Gastroesophageal sphincter (tissue), 4 donors: ENCODE measurements at regions not wholly inside any gene's neighbourhood (a gene's known extent, or its start where the extent isn't known, plus 50 kb on each side); places are given as distances from the start of the nearest gene placed in this dataset.

Experiments used
- ATAC-seq: fragments of 150-250 bp; one replicate; pipeline ENCODE4 v1.9.1; 2016; ENCODE audit warnings: mild to moderate bottlenecking, moderate library complexity
- H3K27ac ChIP-seq, 4 donors: fragments of 200-600 bp; sonication (generic) in 3 of 4; 1 replicate in 3 of 4; 2 replicates in 1 of 4; pipeline ENCODE4 v1.5.1; 2016 to 2019
- H3K27me3 ChIP-seq: fragments of 200-600 bp; sonication (generic); one replicate; pipeline ENCODE4 v1.5.1; 2019
- H3K36me3 ChIP-seq, 2 donors: fragments of 200-600 bp; sonication (generic); one replicate each; pipeline ENCODE4 v1.5.1; 2019; ENCODE audit warnings: control low read depth in 1 of 2
- H3K4me1 ChIP-seq, 3 donors: fragments of 200-600 bp; sonication (generic); 1 replicate in 2 of 3; 2 replicates in 1 of 3; pipeline ENCODE4 v1.5.1; 2016 to 2019; ENCODE audit warnings: control low read depth in 2 of 3
- H3K4me3 ChIP-seq, 2 donors: fragments of 200-600 bp; sonication (generic); one replicate each; pipeline ENCODE4 v1.5.1; 2019; ENCODE audit warnings: mild to moderate bottlenecking in 1 of 2, moderate library complexity in 1 of 2
- H3K9me3 ChIP-seq, 3 donors: fragments of 200-600 bp; sonication (generic); one replicate each; pipeline ENCODE4 v1.5.1; 2017 to 2019; ENCODE audit warnings: control low read depth in 2 of 3
- EP300 ChIP-seq: sonication (generic); formaldehyde crosslinking; IDR thresholded peaks from one replicate; pipeline ENCODE4 v1.6.1; 2017; ENCODE audit warnings: antibody characterized with exemption, mild to moderate bottlenecking
- POLR2A ChIP-seq, 2 donors: fragments of 450-650 bp; IDR thresholded peaks; one replicate each; pipeline ENCODE4 v1.6.1; 2017; ENCODE audit warnings: antibody characterized with exemption in 2 of 2, mild to moderate bottlenecking in 2 of 2, moderate library complexity in 1 of 2
- POLR2AphosphoS5 ChIP-seq: sonication (generic); formaldehyde crosslinking; IDR thresholded peaks from one replicate; pipeline ENCODE4 v1.6.1; 2017; ENCODE audit warnings: antibody characterized with exemption
- WGBS, 2 donors: methylation state at CpG; one replicate each; pipeline ENCODE4 v1.1.5; 2018; ENCODE audit warnings: low coverage in 1 of 2; 5-methylcytosine and 5-hydroxymethylcytosine counted together
- TF ChIP-seq, protein P1 (sequence below), 4 experiments: fragments of 200-600 bp in 2 of 4; fragments of 450-650 bp in 2 of 4; sonication (generic) in 1 of 4; IDR thresholded peaks; one replicate each; pipeline ENCODE4 v1.5.1; 2017 to 2019; ENCODE audit warnings: antibody characterized with exemption in 4 of 4, mild to moderate bottlenecking in 2 of 4, moderate library complexity in 2 of 4

DNA sequence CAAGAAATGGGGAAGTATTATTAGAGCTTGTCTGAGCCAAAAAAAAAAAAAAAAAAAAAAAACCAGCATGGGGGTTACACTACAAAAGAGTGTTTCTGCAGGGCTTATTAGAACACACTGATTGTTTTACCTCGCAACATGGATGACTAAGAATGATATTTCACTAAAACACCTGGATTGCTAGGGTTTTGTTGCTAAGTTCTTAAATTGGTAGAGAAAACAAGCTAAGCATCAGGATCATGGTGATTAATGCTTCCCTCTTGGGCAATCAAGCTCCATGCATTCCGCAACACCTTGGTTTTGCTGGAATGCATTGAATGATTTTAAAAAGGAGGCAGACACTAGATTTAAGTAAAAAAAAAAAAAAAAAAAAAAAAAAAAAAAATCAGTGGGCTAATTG, 931.4 kb upstream of the CDH8 start:
- 86 to 87% methylated on average over 1 to 2 of the region's 2 CpGs for WGBS, 2 donors
- no peaks in the 10 kb centered on the region for H3K36me3 ChIP-seq
- H3K4me3 ChIP-seq = no peak overlapping the region
- TF ChIP-seq POLR2AphosphoS5 (no peak), POLR2A (IDR thresholded peaks at IDR 0.05) (no peak)
- H3K4me1 ChIP-seq = no peaks in the 10 kb centered on the region
- H3K27me3 ChIP-seq = no peaks in the 10 kb centered on the region
- no peaks in the 10 kb centered on the region for H3K9me3 ChIP-seq
- ATAC-seq = no peak
- no peak overlapping the region for H3K27ac ChIP-seq

DNA sequence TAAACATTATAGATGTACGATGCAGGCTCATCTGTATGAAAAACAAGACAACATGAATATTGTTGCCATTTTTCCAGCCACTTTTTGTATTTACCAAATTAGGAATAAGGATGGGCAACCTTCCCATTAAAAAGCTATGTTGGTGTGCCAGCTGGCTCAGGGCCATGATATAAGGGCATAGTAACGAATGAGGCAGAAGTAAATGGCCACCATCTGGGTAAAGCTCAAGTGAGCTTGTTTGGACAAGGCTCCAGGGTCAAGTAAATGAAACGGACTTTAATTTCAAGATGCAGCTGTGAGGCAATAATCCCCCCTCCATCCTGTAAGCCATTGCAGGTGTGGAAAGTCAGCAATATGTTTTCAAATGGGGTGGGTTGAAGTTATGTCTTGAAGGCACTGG, 930.9 kb upstream of the CDH8 start:
- H3K4me3 ChIP-seq = no peak overlapping the region
- WGBS, 2 donors = 25 to 30% methylated on average over 2 to 3 of the region's 3 CpGs
- no peaks in the 10 kb centered on the region for H3K27me3 ChIP-seq
- no peaks in the 10 kb centered on the region for H3K36me3 ChIP-seq
- H3K4me1 ChIP-seq = no peaks in the 10 kb centered on the region
- no peak overlapping the region for H3K27ac ChIP-seq
- TF ChIP-seq EP300 = no peak
- TF ChIP-seq, protein P1, sequence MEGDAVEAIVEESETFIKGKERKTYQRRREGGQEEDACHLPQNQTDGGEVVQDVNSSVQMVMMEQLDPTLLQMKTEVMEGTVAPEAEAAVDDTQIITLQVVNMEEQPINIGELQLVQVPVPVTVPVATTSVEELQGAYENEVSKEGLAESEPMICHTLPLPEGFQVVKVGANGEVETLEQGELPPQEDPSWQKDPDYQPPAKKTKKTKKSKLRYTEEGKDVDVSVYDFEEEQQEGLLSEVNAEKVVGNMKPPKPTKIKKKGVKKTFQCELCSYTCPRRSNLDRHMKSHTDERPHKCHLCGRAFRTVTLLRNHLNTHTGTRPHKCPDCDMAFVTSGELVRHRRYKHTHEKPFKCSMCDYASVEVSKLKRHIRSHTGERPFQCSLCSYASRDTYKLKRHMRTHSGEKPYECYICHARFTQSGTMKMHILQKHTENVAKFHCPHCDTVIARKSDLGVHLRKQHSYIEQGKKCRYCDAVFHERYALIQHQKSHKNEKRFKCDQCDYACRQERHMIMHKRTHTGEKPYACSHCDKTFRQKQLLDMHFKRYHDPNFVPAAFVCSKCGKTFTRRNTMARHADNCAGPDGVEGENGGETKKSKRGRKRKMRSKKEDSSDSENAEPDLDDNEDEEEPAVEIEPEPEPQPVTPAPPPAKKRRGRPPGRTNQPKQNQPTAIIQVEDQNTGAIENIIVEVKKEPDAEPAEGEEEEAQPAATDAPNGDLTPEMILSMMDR (IDR thresholded peaks at IDR 0.05) = no peak
- no peak for TF ChIP-seq POLR2A (IDR thresholded peaks at IDR 0.05)
- no peak for TF ChIP-seq POLR2AphosphoS5
- no peaks in the 10 kb centered on the region for H3K9me3 ChIP-seq
- ATAC-seq = no peak

DNA sequence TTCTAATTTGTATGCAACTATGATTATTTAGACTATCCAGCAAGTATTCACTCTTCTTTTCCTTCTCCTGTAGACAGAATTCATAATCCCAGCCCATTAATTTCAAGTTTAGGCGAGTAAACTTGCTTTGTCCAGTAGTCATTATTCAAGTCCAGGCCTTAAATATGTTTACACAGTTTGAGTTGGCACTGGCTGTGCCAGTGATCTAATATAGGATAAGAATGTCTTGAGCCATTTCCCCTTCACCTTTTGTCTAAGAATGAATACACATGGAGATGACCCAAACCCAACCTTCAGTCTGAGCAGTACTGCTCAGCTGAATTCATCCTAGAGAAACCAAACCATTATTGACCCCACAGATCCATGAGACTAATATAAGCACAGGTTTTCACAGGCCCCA, 930.4 kb upstream of the CDH8 start:
- 40 to 50% methylated on average over 1 of the region's 1 CpG for WGBS, 2 donors
- no peak for ATAC-seq

DNA sequence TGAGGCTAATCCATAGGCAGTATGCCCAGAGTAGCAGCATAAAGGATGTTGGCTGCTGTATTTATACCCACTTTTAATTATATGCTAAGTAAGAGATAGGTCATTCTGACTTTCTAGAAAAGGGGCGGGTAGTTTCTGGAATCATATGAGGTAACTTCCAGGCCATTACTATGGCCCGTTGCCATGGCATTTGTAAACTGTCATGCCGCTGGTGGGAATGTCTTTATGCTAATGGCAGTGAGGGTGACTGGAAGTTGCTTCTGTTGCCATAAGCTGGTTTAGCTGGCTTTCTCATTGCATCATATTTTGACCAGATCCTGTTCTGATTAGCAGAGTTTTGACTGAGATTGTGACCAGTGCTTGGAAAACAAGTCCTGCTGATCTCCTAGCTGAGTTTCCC, 929.6 kb upstream of the CDH8 start:
- ATAC-seq = no peak
- no peak overlapping the region for H3K27ac ChIP-seq
- H3K4me3 ChIP-seq = no peak overlapping the region
- H3K36me3 ChIP-seq = no peaks in the 10 kb centered on the region
- H3K9me3 ChIP-seq = no peaks in the 10 kb centered on the region
- H3K27me3 ChIP-seq = no peaks in the 10 kb centered on the region
- TF ChIP-seq POLR2AphosphoS5 = no peak
- TF ChIP-seq POLR2A (IDR thresholded peaks at IDR 0.05) = no peak
- no peak for TF ChIP-seq EP300
- TF ChIP-seq, protein P1 (IDR thresholded peaks at IDR 0.05) = no peak
- 67 to 100% methylated on average over 3 of the region's 3 CpGs for WGBS, 2 donors
- H3K4me1 ChIP-seq = no peaks in the 10 kb centered on the region

More for the DNA sequence above, 930.4 kb upstream of the CDH8 start:
- TF ChIP-seq POLR2A (IDR thresholded peaks at IDR 0.05) (no peak), POLR2AphosphoS5 (no peak), EP300 (no peak)
- TF ChIP-seq, protein P1 (IDR thresholded peaks at IDR 0.05) = no peak
- no peak overlapping the region for H3K27ac ChIP-seq
- H3K27me3 ChIP-seq = no peaks in the 10 kb centered on the region
- no peaks in the 10 kb centered on the region for H3K4me1 ChIP-seq
- H3K9me3 ChIP-seq = no peaks in the 10 kb centered on the region
- no peak overlapping the region for H3K4me3 ChIP-seq
- H3K36me3 ChIP-seq = no peaks in the 10 kb centered on the region

DNA sequence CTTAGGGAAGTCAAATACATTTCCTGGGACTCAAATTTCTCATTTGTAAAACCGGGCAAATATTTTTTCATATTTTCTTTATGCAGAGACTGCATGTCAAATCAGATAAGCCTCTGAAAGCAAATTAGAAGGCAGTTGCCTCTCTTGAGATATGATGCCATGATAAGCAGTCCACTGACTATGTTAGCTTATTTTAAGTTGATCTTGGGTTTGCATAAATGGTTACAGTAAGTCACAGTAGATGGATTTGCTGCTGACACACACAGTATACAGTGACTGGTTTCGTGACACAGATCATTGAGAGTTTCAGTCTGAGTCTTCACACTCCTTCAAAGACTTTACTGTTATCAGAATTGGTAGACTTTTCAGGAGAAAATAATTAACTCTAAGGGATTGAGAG, 927.6 kb upstream of the CDH8 start:
- no peak for TF ChIP-seq POLR2A (IDR thresholded peaks at IDR 0.05)
- TF ChIP-seq POLR2AphosphoS5 = no peak
- H3K4me3 ChIP-seq = no peak overlapping the region
- H3K27ac ChIP-seq = no peak overlapping the region
- WGBS, 2 donors = 65 to 66% methylated on average over 2 of the region's 2 CpGs
- H3K27me3 ChIP-seq = no peaks in the 10 kb centered on the region
- H3K36me3 ChIP-seq = no peaks in the 10 kb centered on the region
- no peaks in the 10 kb centered on the region for H3K9me3 ChIP-seq
- ATAC-seq = no peak
- no peaks in the 10 kb centered on the region for H3K4me1 ChIP-seq

DNA sequence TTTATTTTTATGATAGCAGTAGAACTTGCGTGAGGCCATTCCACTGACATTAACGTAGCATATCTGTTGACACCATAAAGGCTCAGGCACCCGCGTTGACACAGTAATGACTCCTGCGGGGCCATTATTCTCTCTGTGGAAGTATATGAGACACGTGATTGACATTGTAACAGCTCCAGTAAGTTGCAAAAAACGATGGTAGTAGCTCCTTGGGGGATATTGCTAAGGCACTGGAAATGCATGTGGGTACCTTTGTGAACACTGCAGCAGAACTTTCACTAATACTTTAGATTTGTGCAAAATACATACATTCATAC, 918.8 kb upstream of the CDH8 start:
- Histone ChIP-seq H3K4me3 (no peak overlapping the region), H3K36me3 (no peaks in the 10 kb centered on the region), H3K27ac (no peak overlapping the region), H3K4me1 (no peaks in the 10 kb centered on the region), H3K9me3 (no peaks in the 10 kb centered on the region), H3K27me3 (no peaks in the 10 kb centered on the region)
- ATAC-seq = no peak
- WGBS, 2 donors = 75 to 81% methylated on average over 7 of the region's 7 CpGs
- TF ChIP-seq EP300 (no peak), POLR2A (IDR thresholded peaks at IDR 0.05) (no peak), POLR2AphosphoS5 (no peak)
- TF ChIP-seq, protein P1 (IDR thresholded peaks at IDR 0.05) = no peak
